MM.1S (cell line): ENCODE measurements at regions not wholly inside any gene's neighbourhood (a gene's known extent, or its start where the extent isn't known, plus 50 kb on each side); places are given as distances from the start of the nearest gene placed in this dataset.

Experiments used
- DNase-seq: peaks from one replicate; pipeline ENCODE4 v3.0.0-alpha.2; 2015
- H2AFZ ChIP-seq: fragments of 300-600 bp; sonication (generic); 2 replicates; pipeline ENCODE4 v1.6.0; 2016; ENCODE audit warnings: antibody characterized with exemption, low read length
- H3F3A ChIP-seq: fragments of 300-600 bp; sonication (generic); 2 replicates; pipeline ENCODE4 v1.6.1; 2016; ENCODE audit warnings: mild to moderate bottlenecking, antibody characterized with exemption, low read length, moderate library complexity, mixed read lengths; ENCODE audit not compliant: insufficient read depth
- H3K27ac ChIP-seq: fragments of 300-600 bp; sonication (generic); 2 replicates; pipeline ENCODE4 v1.5.1; 2016; ENCODE audit warnings: mild to moderate bottlenecking, low read length
- H3K27me3 ChIP-seq: fragments of 300-600 bp; sonication (generic); replicated peaks from 2 replicates; pipeline ENCODE4 v1.6.0; 2016; ENCODE audit warnings: low read length; ENCODE audit not compliant: insufficient read depth
- H3K36me3 ChIP-seq: fragments of 300-600 bp; sonication (generic); replicated peaks from 2 replicates; pipeline ENCODE4 v1.6.1; 2016; ENCODE audit warnings: mild to moderate bottlenecking, low read length, mixed read lengths; ENCODE audit not compliant: insufficient read depth
- H3K4me1 ChIP-seq: fragments of 300-600 bp; sonication (generic); 2 replicates; pipeline ENCODE4 v1.6.1; 2016; ENCODE audit warnings: low read length, mixed read lengths
- H3K4me2 ChIP-seq: fragments of 300-600 bp; sonication (generic); 2 replicates; pipeline ENCODE4 v1.6.0; 2016; ENCODE audit warnings: low read depth, low read length
- H3K4me3 ChIP-seq: fragments of 300-600 bp; sonication (generic); 2 replicates; pipeline ENCODE4 v1.5.1; 2016; ENCODE audit warnings: low read length, mixed read lengths
- H3K79me2 ChIP-seq: fragments of 300-600 bp; sonication (generic); 2 replicates; pipeline ENCODE4 v1.6.1; 2016; ENCODE audit warnings: mixed run types, low read length, mixed read lengths
- H3K9ac ChIP-seq: fragments of 300-600 bp; sonication (generic); 2 replicates; pipeline ENCODE4 v1.6.1; 2016; ENCODE audit warnings: low read length, mixed read lengths
- H3K9me2 ChIP-seq: fragments of 300-600 bp; sonication (generic); replicated peaks from 2 replicates; pipeline ENCODE4 v1.6.1; 2016; ENCODE audit warnings: mild to moderate bottlenecking, low read length, mixed read lengths; ENCODE audit not compliant: insufficient read depth
- H3K9me3 ChIP-seq: fragments of 300-600 bp; sonication (generic); replicated peaks from 2 replicates; pipeline ENCODE4 v1.6.1; 2016; ENCODE audit warnings: mild to moderate bottlenecking, low read length, mixed read lengths; ENCODE audit not compliant: insufficient read depth
- H4K20me1 ChIP-seq: fragments of 300-600 bp; sonication (generic); 2 replicates; pipeline ENCODE4 v1.6.1; 2016; ENCODE audit warnings: mild to moderate bottlenecking, low read length, moderate library complexity, mixed read lengths; ENCODE audit not compliant: insufficient read depth
- CTCF ChIP-seq: fragments of 300-600 bp; sonication (generic); IDR thresholded peaks from 2 replicates; pipeline ENCODE4 v1.5.1; 2016; ENCODE audit warnings: antibody characterized with exemption, low read length, mixed read lengths
- EZH2 ChIP-seq: fragments of 300-600 bp; sonication (generic); optimal IDR thresholded peaks from 2 replicates; pipeline ENCODE3; 2017; ENCODE audit warnings: low read depth, mild to moderate bottlenecking, antibody characterized with exemption, low read length, mixed read lengths
- EZH2phosphoT487 ChIP-seq: fragments of 300-600 bp; sonication (generic); IDR thresholded peaks from 2 replicates; pipeline ENCODE4 v1.6.1; 2018; ENCODE audit warnings: antibody characterized with exemption, low read length

- no peaks in the 10 kb centered on the region for H3K9me3 ChIP-seq
- no peak for TF ChIP-seq EZH2phosphoT487
- H3K9me2 ChIP-seq, result no peaks in the 10 kb centered on the region
- no peak for DNase-seq
- H3K4me2 ChIP-seq, result no peak overlapping the region
- no peaks in the 10 kb centered on the region for H3K4me1 ChIP-seq
- H3K36me3 ChIP-seq, result no peaks in the 10 kb centered on the region
- H3K79me2 ChIP-seq, result no peaks in the 10 kb centered on the region
- H3K9ac ChIP-seq, result no peak overlapping the region
- H3F3A ChIP-seq, result no peaks in the 10 kb centered on the region
- no peaks in the 10 kb centered on the region for H3K27me3 ChIP-seq
- no peaks in the 10 kb centered on the region for H4K20me1 ChIP-seq
- H3K4me3 ChIP-seq, result no peak overlapping the region
- no peak overlapping the region for H3K27ac ChIP-seq
- no peak overlapping the region for H2AFZ ChIP-seq
These were observed 466.6 kb downstream of the SLITRK6 start for GRCh38 chr13:85332615-85333014.

GRCh38 chr13:85321734-85322133, 477.5 kb downstream of the SLITRK6 start:
- no peak overlapping the region for H3K4me3 ChIP-seq
- no peak for DNase-seq
- no peaks in the 10 kb centered on the region for H3K4me1 ChIP-seq
- no peak for TF ChIP-seq EZH2
- TF ChIP-seq EZH2phosphoT487, result no peak
- TF ChIP-seq CTCF, result no peak
- H3K27ac ChIP-seq, result no peak overlapping the region
- no peaks in the 10 kb centered on the region for H3K9me3 ChIP-seq
- no peaks in the 10 kb centered on the region for H4K20me1 ChIP-seq
- no peaks in the 10 kb centered on the region for H3K36me3 ChIP-seq
- H3K9me2 ChIP-seq, result no peaks in the 10 kb centered on the region
- no peaks in the 10 kb centered on the region for H3K79me2 ChIP-seq
- no peak overlapping the region for H3K4me2 ChIP-seq
- H3K9ac ChIP-seq, result no peak overlapping the region
- no peaks in the 10 kb centered on the region for H3F3A ChIP-seq
- H2AFZ ChIP-seq, result no peak overlapping the region
- H3K27me3 ChIP-seq, result no peaks in the 10 kb centered on the region

GRCh38 chr13:85317781-85318180, 481.4 kb downstream of the SLITRK6 start:
- no peak overlapping the region for H3K4me2 ChIP-seq
- H3K9me3 ChIP-seq, result no peaks in the 10 kb centered on the region
- H3K9ac ChIP-seq, result no peak overlapping the region
- H4K20me1 ChIP-seq, result no peaks in the 10 kb centered on the region
- H3K79me2 ChIP-seq, result no peaks in the 10 kb centered on the region
- H3K36me3 ChIP-seq, result no peaks in the 10 kb centered on the region
- H3K9me2 ChIP-seq, result no peaks in the 10 kb centered on the region
- no peak overlapping the region for H3K4me3 ChIP-seq
- H3K4me1 ChIP-seq, result no peaks in the 10 kb centered on the region
- no peaks in the 10 kb centered on the region for H3F3A ChIP-seq
- no peak overlapping the region for H2AFZ ChIP-seq
- TF ChIP-seq EZH2phosphoT487 (no peak), CTCF (no peak), EZH2 (no peak)
- H3K27ac ChIP-seq, result no peak overlapping the region
- H3K27me3 ChIP-seq, result no peaks in the 10 kb centered on the region
- DNase-seq, result no peak

- no peaks in the 10 kb centered on the region for H3K9me2 ChIP-seq
- no peaks in the 10 kb centered on the region for H3K79me2 ChIP-seq
- H3K27me3 ChIP-seq, result no peaks in the 10 kb centered on the region
- no peak overlapping the region for H3K9ac ChIP-seq
- H3F3A ChIP-seq, result no peaks in the 10 kb centered on the region
- no peak overlapping the region for H2AFZ ChIP-seq
- TF ChIP-seq EZH2phosphoT487, result no peak
- no peak overlapping the region for H3K4me2 ChIP-seq
- no peaks in the 10 kb centered on the region for H3K9me3 ChIP-seq
- no peak for DNase-seq
- H3K4me3 ChIP-seq, result no peak overlapping the region
- no peak overlapping the region for H3K27ac ChIP-seq
- H3K36me3 ChIP-seq, result no peaks in the 10 kb centered on the region
- no peaks in the 10 kb centered on the region for H3K4me1 ChIP-seq
- no peaks in the 10 kb centered on the region for H4K20me1 ChIP-seq
These were observed 482.7 kb downstream of the SLITRK6 start for GRCh38 chr13:85316506-85317025.
